Tibial nerve (tissue), 4 donors: ENCODE measurements at regions not wholly inside any gene's neighbourhood (a gene's known extent, or its start where the extent isn't known, plus 50 kb on each side); places are given as distances from the start of the nearest gene placed in this dataset.
"Not testable (repeated sequence)": the region's sequence is repeated elsewhere in the genome, so short reads cannot be mapped to it uniquely, and the experiment has no call there.

ENCODE experiments used
- DNase-seq, 2 donors: peaks; one replicate each; pipeline ENCODE4 v3.0.0-alpha.2; 2019; ENCODE audit warnings: low spot score in 2 of 2
- H3K27ac ChIP-seq, 4 donors: fragments of 200-600 bp; sonication (generic) in 3 of 4; one replicate each; pipeline ENCODE4 v1.5.1; 2017 to 2019; ENCODE audit warnings: mild to moderate bottlenecking in 1 of 4
- H3K27me3 ChIP-seq, 2 donors: fragments of 200-600 bp; sonication (generic) in 1 of 2; one replicate each; pipeline versions ENCODE4 v1.5.1 to v1.6.0; 2017 to 2019
- H3K36me3 ChIP-seq, 3 donors: fragments of 200-600 bp; sonication (generic); one replicate each; pipeline ENCODE4 v1.5.1; 2018 to 2019
- H3K4me1 ChIP-seq, 4 donors: fragments of 200-600 bp; sonication (generic) in 3 of 4; one replicate each; pipeline ENCODE4 v1.5.1; 2017 to 2019
- H3K4me3 ChIP-seq, 4 donors: fragments of 200-600 bp; sonication (generic) in 3 of 4; one replicate each; pipeline ENCODE4 v1.5.1; 2017 to 2019; ENCODE audit warnings: mild to moderate bottlenecking in 1 of 4, moderate library complexity in 1 of 4
- H3K9me3 ChIP-seq, 4 donors: fragments of 200-600 bp; sonication (generic) in 3 of 4; one replicate each; pipeline ENCODE4 v1.5.1; 2017 to 2019
- EP300 ChIP-seq, 2 donors: sonication (generic); formaldehyde crosslinking; IDR thresholded peaks; one replicate each; pipeline ENCODE4 v1.6.1; 2017; ENCODE audit warnings: antibody characterized with exemption in 2 of 2, mild to moderate bottlenecking in 1 of 2
- POLR2A ChIP-seq, 2 donors: fragments of 450-650 bp; IDR thresholded peaks; one replicate each; pipeline ENCODE4 v1.6.1; 2017; ENCODE audit warnings: antibody characterized with exemption in 2 of 2, mild to moderate bottlenecking in 2 of 2, moderate library complexity in 2 of 2
- WGBS, 2 donors: methylation state at CpG; one replicate each; pipeline ENCODE4 v1.1.5; 2018; 5-methylcytosine and 5-hydroxymethylcytosine counted together
- TF ChIP-seq, protein P1 (sequence below), 5 experiments: fragments of 200-600 bp in 3 of 5; fragments of 450-650 bp in 2 of 5; sonication (generic) in 3 of 5; IDR thresholded peaks; one replicate each; pipeline ENCODE4 v1.5.1; 2016 to 2019; ENCODE audit warnings: antibody characterized with exemption in 5 of 5, mild to moderate bottlenecking in 3 of 5, moderate library complexity in 2 of 5

DNA sequence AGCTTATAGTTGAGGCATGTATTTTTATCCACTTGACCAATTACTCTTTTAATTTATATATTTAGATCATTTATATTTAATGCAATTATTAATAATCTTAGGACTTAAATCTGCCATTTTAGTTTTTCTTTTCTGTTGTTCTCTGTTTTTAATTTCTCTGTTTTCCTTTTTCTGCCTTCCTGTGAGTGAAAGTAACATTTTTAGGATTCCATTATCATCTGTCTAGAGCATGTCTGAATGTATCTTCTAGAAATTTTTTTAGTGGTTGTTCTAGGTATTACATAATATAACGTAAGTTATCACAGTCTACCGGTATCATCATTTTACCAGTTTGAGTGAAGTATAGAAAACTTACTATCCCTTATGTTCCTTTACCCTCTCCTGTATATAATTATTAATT is 197.3 kb downstream of the UNC5CL start:
- TF ChIP-seq, protein P1, sequence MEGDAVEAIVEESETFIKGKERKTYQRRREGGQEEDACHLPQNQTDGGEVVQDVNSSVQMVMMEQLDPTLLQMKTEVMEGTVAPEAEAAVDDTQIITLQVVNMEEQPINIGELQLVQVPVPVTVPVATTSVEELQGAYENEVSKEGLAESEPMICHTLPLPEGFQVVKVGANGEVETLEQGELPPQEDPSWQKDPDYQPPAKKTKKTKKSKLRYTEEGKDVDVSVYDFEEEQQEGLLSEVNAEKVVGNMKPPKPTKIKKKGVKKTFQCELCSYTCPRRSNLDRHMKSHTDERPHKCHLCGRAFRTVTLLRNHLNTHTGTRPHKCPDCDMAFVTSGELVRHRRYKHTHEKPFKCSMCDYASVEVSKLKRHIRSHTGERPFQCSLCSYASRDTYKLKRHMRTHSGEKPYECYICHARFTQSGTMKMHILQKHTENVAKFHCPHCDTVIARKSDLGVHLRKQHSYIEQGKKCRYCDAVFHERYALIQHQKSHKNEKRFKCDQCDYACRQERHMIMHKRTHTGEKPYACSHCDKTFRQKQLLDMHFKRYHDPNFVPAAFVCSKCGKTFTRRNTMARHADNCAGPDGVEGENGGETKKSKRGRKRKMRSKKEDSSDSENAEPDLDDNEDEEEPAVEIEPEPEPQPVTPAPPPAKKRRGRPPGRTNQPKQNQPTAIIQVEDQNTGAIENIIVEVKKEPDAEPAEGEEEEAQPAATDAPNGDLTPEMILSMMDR (IDR thresholded peaks at IDR 0.05): no peak
- TF ChIP-seq POLR2A (IDR thresholded peaks at IDR 0.05) (no peak), EP300 (IDR thresholded peaks at IDR 0.05) (no peak)
- WGBS, 2 donors: 94% methylated on average over 2 of the region's 2 CpGs
- H3K9me3 ChIP-seq: no peaks in the 10 kb centered on the region
- no peaks in the 10 kb centered on the region for H3K4me1 ChIP-seq
- H3K27ac ChIP-seq: no peak overlapping the region
- H3K27me3 ChIP-seq: no peaks in the 10 kb centered on the region
- H3K4me3 ChIP-seq: no peak overlapping the region
- H3K36me3 ChIP-seq: no peaks in the 10 kb centered on the region
- no peak for DNase-seq

DNA sequence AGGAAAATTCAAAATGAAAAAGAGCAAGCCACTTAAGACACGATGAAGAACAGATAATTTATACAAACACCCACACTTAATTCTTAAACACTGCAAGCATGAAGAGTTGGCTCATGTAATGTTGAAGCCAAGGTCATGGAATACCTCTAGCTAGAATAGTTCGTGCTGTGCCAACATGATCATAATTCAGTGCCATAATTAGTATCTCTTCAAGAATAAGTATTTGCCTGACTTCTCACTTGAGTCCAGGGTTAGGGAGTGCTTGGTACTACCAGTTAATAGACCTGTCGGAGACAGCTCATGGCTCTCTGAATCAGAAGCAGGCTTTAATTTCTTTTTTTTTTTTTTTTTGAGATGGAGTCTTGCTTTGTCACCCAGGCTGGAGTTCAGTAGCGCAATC is 206.3 kb downstream of the UNC5CL start:
- Histone ChIP-seq H3K4me1 (no peaks in the 10 kb centered on the region), H3K36me3 (no peaks in the 10 kb centered on the region), H3K4me3 (no peak overlapping the region), H3K9me3 (no peaks in the 10 kb centered on the region), H3K27ac (no peak overlapping the region), H3K27me3 (peaks cover 0 to 8% of the 10 kb centered on the region in 2 donors)
- TF ChIP-seq POLR2A (IDR thresholded peaks at IDR 0.05) (no peak), EP300 (IDR thresholded peaks at IDR 0.05) (no peak)
- TF ChIP-seq, protein P1 (IDR thresholded peaks at IDR 0.05): no peak
- 74% methylated on average over 4 of the region's 4 CpGs for WGBS, 2 donors
- DNase-seq: no peak

DNA sequence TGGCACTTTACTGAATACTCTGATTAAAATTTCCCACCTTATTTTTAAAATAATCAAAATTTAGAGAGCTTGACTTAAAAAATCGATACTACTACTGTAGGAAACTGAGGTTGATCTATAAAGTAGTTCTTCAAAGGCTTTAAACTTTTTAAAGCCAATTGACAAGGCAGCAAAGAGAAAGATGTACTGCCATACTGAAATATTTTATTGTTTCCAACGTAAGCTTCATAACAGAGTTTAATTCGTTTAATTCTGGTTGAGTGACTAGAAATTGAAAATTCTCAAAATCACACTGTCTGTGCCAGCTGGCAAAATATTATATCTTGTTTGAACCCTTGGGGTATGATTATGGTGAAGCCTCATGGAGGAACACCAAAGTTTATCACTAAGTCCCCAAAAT is 207.6 kb downstream of the UNC5CL start:
- TF ChIP-seq, protein P1 (IDR thresholded peaks at IDR 0.05): no peak
- DNase-seq: no peak
- Histone ChIP-seq H3K27me3 (peaks cover 0 to 8% of the 10 kb centered on the region in 2 donors), H3K4me1 (no peaks in the 10 kb centered on the region), H3K9me3 (no peaks in the 10 kb centered on the region), H3K27ac (no peak overlapping the region), H3K4me3 (no peak overlapping the region), H3K36me3 (no peaks in the 10 kb centered on the region)
- WGBS, 2 donors: 81 to 85% methylated on average over 3 of the region's 3 CpGs

DNA sequence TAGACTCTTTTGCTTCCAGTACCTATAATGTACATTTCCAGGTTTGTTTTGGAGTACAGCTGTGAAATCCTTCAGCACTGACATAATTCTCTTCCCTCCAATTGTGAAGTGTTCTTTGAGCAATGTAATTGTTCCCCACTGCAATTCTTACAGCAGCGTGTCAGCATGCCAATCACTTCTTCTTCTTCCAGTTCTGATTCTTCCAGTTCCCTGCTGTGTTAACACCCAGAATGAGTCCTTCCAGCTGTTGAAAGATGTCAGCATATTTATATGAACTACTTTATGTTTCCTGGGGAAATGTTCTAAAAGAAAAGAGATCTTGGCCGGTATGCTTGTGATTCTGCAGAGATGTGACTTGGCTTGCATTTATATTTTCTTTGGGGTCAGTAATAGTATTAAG is 213.9 kb downstream of the UNC5CL start:
- Histone ChIP-seq H3K27ac (no peak overlapping the region), H3K4me1 (no peaks in the 10 kb centered on the region), H3K9me3 (no peaks in the 10 kb centered on the region), H3K36me3 (no peaks in the 10 kb centered on the region), H3K27me3 (no peaks in the 10 kb centered on the region), H3K4me3 (no peak overlapping the region)
- no peak for TF ChIP-seq POLR2A (IDR thresholded peaks at IDR 0.05)
- TF ChIP-seq, protein P1 (IDR thresholded peaks at IDR 0.05): no peak
- no peak for TF ChIP-seq EP300 (IDR thresholded peaks at IDR 0.05)
- 30 to 33% methylated on average over 2 of the region's 2 CpGs for WGBS, 2 donors
- DNase-seq: no peak

DNA sequence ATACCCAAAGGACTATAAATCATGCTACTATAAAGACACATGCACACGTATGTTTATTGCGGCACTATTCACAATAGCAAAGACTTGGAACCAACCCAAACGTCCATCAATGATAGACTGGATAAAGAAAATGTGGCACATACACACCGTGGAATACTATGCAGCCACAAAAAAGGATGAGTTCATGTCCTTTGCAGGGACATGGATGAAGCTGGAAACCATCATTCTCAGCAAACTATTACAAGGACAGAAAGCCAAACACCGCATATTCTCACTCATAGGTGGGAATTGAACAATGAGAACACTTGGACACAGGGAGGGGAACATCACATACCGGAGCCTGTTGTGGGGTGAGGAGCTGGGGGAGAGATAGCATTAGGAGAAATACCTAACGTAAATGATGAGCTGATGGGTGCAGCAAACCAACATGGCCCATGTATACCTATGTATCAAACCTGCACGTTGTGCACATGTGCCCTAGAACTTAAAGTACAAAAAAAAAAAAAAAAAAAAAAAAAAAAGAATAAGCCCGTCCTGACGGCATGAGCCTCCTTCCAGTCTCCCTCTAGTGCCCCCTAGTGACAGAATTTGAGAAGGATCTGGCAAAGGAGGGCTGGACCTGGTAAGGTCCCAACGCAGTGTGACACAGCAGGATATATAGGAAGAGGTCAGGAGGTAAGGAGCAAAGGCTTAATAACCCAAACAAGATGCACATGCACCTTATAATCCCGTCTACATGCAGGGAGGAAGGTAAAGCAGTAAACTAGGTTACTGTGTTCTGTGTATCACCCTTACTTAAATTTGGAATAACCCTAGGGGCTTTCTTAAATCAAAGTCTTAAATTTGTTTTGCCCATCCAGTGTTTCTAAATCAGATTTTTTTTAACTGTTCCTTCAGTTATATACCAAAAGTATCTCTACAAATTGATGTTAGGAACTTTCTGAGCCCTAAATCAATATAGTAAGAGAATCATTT is 214.8 kb downstream of the UNC5CL start:
- TF ChIP-seq, protein P1 (IDR thresholded peaks at IDR 0.05): peak in 4 of 5 experiments; percentile 28 to 39 (median 35)
- peak in 1 of 2 donors; percentile 70 for DNase-seq
- WGBS, 2 donors: 45 to 49% methylated on average over 12 of the region's 12 CpGs
- not testable (repeated sequence) for H3K4me3 ChIP-seq, H3K9me3 ChIP-seq, H3K27me3 ChIP-seq, H3K27ac ChIP-seq, H3K36me3 ChIP-seq, H3K4me1 ChIP-seq
